H4 (cell line): ENCODE measurements at regions not wholly inside any gene's neighbourhood (a gene's known extent, or its start where the extent isn't known, plus 50 kb on each side); places are given as distances from the start of the nearest gene placed in this dataset.
"Not testable (repeated sequence)": the region's sequence is repeated elsewhere in the genome, so short reads cannot be mapped to it uniquely, and the experiment has no call there.

Experiments
- DNase-seq: peaks from one replicate; pipeline ENCODE4 v3.0.0-alpha.2; 2015; ENCODE audit warnings: low spot score

GRCh38 chr6:6863970-6864639, 243.7 kb upstream of the RREB1 start:
- DNase-seq = no peak

GRCh38 chr6:6865611-6866010, 242.2 kb upstream of the RREB1 start:
- DNase-seq = no peak

DNA sequence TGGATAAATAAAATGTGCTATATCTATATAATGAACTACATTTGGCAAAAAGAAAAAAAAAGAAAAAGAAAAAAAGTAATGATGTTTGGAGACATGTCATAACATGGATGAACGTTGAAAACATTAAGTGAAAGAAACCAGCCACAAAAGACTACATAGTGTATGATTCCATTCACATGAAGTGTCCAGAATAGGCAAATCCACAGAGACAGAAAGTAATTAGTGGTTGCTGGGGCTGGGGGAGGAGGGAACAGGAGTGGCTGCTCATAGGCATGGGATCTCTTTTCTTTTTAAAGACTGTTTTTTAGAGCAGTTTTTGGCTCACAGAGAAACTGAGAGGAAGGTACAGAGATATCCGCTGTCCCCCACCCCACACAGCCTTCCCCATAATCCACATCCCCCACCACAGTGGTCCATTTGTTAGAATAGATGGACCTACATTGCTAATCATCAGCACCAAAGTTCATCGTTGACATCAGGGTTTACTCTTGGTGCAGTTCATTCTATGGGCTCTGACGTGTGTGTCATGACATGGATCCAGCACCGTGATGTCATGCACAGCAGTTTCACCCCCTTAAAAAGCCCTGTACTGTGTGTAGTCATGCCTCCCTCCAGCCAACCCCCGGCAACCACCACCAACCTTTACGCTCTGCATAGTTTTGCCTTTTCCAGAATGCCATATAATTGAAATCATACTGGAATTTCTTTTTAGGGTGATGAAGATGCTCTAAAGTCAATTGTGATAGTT, 240.9 kb upstream of the RREB1 start:
- no peak for DNase-seq

DNA sequence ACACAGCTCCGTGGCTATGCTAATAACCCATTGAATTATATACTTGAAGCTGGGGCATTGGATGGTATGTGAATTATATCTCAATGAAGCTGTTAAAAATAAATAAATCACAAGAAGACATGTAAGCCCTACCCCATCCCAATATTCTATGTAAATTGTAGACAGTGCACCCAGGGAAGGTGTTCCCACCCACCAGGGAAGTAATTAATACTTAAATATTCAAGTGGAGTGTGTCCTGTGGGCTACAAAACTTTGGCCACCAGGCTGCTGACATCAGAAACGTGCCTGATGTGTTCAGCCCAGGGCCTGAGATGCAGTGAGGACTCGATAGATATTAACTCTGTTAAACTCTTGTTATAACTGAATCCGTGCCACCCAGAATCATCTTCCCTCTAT, 240.4 kb upstream of the RREB1 start:
- DNase-seq = no peak

DNA sequence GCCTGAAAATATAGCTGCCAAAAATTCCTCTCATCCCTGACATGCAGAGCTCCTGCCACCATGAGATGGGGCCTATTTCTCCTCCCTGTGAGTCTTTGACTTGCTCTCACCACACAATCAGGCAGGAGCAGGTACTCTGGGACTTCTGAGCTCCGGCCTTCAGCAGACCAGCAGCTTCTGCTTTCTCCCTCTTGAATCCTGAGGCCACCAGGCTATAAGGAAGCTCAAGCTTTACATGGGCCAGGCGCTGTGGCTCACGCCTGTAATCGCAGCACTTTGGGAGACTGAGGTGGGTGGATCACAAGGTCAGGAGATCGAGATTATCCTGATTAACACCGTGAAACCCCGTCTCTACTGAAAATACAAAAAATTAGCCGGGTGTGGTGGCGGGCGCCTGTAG, 238.7 kb upstream of the RREB1 start:
- DNase-seq = no peak

DNA sequence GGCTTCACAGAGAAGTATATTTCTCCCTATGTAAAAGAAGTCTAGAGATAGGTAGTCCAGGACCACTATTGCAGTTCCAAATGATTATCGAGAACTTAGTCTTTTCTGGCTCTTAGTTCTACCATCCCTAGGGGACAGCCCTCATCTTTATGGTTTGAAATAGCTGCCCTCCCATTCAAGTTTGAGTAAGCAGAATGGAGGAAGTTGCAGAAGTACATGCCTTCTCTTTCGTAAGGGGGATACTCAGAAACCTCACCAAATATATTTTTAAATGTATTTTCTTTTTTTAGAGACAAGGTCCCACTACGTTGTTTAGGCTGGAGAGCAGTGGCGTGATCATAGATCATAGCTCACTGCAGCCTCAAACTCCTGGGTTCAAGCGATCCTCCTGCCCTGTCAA, 236.8 kb upstream of the RREB1 start:
- DNase-seq = no peak

- no peak for DNase-seq
These were observed 235.1 kb upstream of the RREB1 start for GRCh38 chr6:6872459-6873344.

DNA sequence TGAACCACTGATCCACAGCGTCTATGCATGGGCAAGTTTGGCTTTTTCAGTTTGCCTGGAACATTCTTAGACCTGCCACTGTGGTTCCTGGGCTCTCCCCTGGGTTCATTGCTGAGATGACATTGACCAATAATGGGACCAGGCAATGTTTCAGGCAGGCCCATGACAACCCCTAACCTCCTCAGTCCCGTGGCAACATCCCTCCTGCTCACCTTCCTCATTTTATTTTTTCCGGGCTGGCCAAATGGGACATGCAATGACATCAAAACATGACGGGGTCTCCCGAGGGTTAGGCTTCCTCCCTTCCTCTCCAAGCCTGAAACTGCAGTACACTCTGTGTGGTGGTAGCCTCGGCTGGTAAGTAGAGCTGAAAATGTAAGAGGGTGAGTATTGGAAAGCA, 234.0 kb upstream of the RREB1 start:
- DNase-seq = no peak

- peak; percentile 46 for DNase-seq
These were observed 231.8 kb upstream of the RREB1 start for GRCh38 chr6:6875818-6876470.

- not testable (repeated sequence) for DNase-seq
These were observed 230.0 kb upstream of the RREB1 start for GRCh38 chr6:6877792-6878191.

DNA sequence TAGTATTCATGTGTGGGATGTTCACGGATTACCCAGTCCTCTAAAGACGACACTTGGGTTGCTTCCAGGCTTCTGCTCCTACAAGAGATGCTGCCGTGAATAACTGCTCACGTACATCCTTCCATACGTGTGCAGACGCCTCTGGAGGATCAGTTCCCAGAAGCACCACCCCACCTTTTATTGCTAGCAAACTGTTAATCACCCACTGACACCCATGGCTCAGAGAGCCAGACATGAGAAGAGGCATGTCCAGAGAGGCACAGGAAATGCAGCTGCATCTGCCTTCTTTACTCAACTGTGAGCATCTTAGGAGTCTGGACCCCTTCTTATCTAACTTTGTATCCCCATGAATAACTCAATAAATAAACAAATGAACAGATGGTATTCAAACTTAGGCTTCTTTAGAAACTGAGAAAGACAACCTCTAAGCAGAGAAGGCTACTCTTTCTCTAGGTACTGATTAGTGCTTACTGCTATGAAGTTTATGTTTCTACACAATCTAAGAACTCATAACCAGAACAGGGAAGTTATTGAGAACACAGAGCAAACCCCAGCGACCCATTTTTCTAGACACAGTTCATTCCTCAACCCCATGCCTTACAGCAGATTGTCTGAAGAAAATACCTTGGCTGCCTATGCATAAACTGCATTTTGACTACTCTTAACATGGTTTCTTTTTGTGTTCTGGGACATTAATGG, 228.7 kb upstream of the RREB1 start:
- DNase-seq = no peak

DNA sequence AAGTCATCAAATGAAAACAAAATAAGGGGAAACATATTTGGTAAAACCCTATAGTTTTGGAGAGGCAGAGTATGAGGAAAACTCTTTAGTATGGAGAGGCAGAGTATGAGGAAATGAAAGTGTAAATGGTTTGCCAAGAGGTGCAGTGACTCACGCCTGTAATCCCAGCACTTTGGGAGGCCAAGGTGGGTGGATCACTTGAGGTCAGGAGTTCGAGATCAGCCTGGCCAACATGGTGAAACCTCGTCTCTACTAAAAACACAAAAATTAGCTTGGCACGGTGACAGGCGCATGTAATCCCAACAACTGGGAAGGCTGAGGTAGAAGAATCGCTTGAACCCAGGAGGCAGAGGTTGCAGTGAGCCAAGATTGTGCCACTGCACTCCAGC, 228.2 kb upstream of the RREB1 start:
- DNase-seq = not testable (repeated sequence)

DNA sequence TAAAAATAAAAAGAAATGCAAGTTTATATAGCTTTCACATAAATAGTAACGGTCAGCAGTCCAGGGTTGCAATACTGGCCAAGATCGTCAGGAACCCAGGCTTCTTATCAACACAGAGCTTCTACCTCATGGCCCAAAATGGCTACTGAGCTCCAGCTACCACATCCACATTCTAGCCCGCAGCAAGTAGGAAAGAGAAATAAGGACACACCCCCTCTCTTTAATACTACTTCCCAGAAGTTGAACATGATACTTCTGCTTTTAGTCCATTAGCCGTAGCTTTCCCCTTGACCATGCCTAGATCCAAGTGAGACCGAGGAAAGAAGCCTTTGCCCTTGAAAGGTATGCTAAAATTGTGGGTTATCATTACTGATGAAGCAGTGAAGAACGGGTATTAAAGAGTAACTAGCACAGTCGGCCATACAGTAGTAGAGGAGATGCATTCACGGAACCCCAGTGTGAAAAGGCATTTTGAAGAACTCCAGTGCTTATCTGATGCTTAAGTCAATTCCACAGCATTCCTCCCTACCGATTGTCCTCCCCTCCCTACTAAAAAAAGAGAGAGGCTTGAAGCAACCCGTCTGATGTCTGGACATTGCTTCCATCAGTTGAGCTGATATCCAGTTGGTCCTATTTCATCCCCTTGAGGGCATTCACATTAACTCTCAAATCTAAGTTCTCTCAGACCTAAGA, 226.9 kb upstream of the RREB1 start:
- no peak for DNase-seq

DNA sequence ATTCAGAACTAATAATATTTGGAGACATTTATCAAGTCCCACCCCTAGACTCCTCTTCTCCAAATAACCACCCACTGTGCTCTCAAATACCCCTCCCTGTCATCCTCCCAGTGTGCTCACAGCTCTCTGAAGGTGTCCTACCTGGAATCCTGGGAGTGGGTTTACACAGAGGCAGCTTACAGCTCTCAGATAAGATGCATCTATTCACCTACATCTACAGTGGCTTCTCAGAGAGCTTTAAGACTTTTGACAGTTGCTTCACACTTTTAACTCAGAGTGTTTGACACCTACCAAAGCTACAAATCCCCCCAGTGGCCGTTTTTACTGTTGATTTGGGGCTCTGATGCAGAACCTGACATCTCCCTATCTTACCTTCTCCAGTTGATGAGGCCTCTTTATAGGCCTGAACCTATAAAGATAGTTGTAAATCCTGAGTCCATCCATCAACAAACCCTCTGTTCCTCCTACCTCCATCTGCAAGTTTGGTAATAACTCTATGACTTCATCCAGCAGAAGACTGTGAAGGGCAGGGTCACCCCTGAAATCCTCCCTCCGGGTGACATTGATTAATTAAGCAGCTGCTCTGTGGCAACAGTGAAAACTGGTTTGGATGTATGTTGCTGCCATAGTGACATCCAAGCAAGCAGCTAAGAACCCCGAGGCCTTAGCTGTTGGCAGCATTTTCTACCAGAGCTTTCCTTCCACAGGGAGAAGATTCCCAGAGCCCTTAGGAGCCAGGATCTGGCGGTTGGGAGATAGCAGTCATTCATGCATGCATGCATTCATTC, 226.1 kb upstream of the RREB1 start:
- DNase-seq = no peak

DNA sequence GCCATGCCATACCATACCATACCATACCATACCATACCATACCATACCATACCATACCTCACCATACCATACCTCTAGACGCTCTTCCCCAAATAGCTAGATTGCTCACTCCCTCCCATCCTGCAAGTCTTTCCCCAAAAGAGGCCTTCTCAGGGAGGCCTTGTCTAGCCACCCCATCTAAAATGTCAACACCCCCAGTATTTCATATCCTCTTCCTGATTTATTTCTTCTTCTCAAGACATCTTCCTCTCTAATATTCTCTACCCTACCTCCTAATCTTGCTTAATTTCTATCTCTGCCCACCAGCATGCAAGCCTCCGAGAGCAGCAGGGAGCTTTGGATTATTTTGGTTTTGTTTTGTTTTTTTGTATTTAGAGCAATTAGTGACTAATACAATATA, 225.2 kb upstream of the RREB1 start:
- no peak for DNase-seq

GRCh38 chr6:6883011-6883410, 224.8 kb upstream of the RREB1 start:
- DNase-seq = no peak

DNA sequence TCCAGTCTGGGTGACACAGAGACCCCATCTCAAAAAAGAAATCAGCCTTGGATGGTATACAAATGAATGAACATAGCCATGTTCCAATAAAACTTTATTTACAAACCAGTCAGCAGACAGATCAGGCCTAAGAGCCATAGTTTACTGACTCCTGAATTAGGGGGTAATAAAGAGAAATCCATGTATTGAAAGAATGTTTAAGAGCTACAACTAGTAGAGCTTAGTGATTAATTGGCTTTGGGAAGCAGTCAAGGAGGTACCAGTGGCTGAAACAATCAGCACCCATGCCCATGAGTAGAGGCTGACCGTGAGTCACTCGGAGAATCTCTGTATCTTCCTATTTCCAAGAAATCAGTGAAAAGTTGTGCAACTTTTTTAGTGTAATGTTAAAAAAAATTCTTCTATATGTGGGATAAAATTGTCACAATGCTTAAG, 223.6 kb upstream of the RREB1 start:
- no peak for DNase-seq

- no peak for DNase-seq
These were observed 222.8 kb upstream of the RREB1 start for GRCh38 chr6:6884916-6885315.

DNA sequence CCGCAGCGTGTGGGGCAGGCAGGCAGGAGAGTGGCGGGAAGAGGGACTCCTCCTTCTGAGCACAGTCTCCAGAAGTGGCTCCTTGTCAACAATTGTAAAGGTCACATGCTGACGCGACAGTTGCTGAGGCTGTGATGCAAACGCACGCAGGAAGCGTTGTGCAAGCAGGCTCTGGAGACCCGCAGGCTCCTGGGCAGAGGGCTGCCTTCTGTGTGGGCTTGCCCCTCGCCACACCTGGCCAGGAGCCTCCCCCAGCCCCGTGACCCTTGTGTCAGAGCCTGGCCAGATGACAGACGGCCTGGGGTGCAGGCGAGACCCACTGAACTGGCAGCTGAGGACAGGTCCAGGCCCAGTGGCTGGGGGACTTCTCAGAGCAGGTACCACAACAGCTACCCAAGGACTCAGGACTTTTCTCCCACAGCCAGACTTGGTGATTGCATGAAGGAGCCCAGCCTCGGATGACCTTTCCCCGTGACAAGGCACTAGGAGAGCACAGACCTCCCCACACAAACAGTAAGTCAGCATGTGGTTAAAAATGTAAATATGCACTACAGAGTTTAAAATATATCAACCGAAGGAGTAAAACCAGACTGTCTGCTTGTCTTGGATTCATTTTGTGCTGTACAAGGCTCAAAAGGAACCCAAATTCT, 222.1 kb upstream of the RREB1 start:
- DNase-seq = no peak
